GM04503 (cell line): ENCODE measurements at regions not wholly inside any gene's neighbourhood (a gene's known extent, or its start where the extent isn't known, plus 50 kb on each side); places are given as distances from the start of the nearest gene placed in this dataset.
A peak's percentile ranks its signal among the peaks of the same experiment; 100 is the strongest.
"Not testable (repeated sequence)": the region's sequence is repeated elsewhere in the genome, so short reads cannot be mapped to it uniquely, and the experiment has no call there.

Experiments
- DNase-seq: peaks from one replicate; pipeline ENCODE4 v3.0.0-alpha.2; 2012; ENCODE audit warnings: low read depth

DNA sequence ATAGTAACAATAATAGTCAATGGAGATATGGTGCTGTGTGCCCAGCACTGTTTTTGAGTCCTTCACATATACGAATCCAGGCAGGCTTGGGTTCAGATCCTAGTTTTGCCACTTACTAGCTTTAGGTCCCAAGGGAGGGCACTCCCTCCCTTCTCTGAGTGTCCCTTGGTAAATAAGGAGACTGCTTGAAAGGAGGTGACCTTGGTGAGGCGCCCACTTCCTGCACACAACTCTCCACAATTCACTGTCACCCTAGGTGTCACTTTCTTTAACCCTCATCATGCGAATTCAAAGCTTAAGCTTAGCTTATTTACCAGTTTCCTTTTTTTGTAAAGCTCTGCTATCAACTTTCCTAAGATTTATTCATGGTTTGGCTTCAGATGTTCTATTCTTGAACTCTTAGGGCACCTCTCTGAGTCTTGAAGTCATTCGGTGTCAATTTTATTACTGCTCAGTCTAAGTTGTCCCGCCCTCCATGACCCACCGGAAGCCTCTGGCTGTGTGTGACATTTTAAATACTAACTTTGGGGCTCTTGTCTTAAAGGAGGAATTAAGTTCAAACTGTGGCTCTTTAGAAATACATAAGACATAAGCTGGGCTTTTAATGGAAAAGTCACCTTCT, 170.7 kb upstream of the ZNF618 start:
- no peak for DNase-seq

DNA sequence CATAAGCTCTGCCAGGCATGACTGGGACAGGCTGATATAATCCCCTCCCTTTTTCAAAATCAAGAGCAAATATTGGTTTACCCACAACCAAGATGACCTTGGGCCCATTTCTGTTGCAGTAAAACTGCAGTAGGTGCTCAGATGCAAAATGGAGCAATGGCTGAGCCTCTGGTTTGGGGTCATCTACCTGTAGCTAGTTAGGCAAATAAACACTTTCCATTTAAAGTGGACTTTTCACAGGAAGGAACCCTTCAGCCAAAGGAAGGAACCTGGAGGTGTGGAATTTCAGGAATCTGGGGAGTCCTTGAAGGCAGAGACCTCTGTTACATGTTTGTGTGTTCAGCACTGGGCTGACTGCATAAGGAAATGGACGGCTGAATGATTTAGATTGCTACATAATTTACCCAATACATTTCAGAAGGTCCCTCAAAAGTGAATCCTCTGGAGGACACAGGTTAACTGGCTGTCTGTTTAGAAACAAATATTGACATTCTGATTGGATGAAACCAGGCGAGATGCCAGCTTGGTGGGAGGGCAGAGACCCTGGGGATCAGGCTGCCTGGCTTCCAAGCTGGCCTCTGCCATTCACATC, 170.1 kb upstream of the ZNF618 start:
- DNase-seq, result no peak

DNA sequence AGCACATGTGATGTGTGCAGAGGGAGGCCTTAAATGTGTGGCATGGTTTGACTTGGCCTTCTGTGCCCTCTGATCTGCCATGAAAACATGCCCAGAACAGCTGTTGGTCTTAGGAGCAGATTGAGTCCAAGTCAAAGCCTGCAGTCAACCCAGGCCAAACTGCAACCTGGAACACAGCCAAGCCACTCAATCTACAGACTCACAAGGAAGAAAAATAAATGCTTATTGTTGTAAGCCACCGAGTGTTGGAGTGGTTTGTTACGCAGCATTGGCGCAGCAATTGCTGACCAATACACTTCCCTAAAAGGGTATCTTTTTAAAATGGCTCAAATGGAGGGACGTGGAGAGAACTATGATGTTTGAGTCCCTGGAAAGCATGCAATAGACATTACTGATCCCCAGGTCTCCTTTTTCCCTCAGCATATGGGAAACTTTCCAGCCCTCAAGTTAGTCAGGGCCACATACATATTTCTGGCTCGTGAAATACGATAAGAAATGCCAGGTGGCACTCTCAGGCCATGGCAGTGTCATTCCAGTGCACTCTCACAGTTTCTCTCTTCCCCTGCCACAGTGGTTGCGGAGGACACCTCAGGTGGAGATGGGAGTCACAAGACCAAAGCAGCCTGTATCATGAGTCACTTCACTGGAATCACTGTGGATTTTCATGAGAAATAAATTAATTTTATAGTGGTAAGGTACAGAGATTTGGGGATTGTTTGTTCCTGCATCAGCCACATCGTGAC, 168.0 kb upstream of the ZNF618 start:
- no peak for DNase-seq

DNA sequence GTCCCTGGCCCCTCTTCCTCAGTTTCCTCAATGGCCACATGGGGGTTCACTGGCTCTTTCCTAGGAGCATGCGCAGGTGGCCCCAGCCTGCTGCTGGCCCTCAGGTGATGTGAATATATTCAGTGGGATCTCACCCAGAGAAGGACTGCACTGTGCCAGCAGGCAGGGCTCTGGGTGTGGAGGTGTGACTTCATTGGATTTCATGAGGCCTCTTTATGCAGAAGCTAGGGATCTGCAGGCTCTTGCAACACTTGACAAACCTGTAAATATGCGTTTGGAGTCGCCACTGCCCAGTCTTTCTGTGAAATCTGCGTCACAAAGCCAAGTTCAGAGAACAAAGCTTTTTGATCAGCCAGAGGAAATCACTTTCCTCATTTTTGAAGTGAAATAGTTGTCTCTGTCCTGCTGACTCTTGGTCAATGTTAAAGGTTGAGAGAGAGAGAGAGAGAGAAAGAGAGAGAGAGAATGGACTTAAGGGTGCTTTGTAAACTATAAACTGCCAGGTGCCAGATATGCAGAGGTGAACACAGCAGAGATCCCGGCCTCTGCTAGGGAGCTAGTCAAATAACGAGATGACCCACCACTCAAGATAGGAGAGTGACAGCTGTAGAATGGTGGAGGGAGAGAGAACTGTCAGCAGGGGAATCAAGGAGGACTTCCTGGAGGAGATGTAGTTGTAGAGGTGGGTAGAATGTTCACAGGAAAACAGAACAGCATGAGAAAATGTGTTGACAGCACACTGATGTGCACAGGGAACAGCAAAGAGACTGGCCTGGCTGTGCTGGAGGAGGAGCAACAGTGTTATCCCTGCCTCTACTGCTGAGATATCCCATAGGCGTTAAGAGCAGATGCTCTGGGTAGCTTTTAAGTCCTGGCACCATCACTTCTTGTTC, 167.0 kb upstream of the ZNF618 start:
- no peak for DNase-seq

DNA sequence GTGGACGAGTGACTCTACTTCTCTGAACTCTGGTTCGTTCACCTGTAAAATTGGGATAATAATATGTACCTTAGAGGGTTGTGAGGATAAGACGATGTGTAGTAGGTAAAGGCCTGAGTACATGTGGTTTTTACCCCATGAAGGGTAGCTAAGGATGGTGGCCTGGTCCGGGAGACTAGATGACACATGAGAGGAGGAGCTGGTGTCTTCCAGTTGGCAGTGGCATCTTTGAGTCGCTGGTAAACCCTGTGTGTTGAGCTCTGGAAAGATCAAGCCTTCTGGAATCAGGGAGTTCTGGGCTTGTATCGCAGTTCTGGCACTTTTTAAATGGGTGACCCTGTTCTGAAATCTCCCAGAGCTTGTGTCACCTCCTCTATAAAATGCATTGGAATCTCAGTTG, 166.4 kb upstream of the ZNF618 start:
- no peak for DNase-seq

DNA sequence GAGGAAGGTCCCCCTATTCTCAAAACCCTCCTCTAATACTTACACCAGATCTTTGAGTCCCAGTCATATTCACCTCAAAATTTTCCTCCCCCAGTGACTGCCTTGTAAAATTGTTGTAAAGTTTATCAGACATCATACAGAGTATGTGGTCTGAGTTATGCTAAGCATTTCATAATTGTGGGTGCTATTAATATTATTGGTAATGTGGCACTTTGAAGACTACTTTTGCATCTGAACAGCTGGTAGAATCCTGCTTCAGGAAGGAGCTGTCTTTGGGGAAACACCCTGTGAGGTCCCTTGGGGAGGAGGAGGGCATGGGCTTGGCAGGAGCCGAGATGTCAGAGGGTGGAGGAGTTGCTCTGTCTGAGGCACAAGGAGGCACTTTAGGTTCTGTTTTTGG, 164.9 kb upstream of the ZNF618 start:
- no peak for DNase-seq

DNA sequence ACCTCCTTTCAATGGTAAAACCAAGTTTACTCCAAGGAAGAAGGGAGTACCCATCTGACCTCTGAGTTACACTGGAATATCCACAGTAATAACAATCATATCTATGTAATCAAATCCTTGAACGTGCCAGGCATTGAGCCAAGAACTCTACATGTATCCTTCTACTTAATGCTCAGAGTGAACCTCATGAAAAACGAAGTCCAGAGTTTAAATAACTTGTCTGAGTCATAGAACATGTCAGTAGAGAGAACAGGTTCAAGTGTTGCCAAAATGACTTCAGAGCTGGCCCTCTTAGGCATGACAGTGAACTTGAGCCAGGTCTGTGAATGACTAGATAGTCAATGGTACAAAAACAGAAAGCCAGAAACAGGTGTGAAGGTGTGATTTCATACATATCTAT, 164.1 kb upstream of the ZNF618 start:
- DNase-seq, result no peak

DNA sequence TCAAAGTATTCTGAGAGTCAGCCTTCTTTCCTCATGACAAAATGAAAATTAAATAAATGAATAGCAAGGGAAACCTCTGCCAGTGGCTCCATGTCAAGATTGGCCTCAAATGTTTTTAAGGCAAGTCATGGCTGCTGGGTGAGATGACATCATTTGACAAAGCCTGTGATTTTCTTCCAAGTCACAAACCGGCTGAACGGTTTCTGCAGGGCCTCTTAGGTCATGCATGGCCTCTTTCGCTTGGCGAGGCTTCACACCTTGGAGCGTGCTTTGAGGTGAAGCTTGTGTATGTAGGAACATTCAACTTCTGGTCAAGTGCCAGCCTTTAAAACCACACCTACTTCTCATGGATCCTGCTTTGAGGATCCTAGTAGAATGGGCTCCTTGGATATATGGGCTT, 161.0 kb upstream of the ZNF618 start:
- DNase-seq, result peak; percentile 31

DNA sequence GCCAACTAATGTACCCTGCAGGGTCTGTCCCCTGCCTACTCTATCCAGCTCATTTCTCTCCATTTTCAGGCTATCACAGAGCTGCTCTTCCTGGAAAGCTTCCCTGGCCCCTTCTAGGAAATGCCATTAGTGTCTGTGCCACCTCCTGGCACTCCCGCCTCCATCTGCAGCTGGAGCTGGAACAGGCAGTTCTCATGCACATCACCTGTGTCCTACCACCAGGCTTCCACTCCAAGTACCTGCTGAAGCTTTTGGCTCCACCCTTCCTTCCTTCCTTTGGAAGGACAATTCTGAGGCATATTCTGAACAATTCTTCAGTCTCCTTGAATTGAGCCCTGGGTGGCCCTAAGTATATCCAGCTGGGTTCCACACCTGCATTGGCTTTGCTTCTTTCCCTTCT, 156.2 kb upstream of the ZNF618 start:
- no peak for DNase-seq

DNA sequence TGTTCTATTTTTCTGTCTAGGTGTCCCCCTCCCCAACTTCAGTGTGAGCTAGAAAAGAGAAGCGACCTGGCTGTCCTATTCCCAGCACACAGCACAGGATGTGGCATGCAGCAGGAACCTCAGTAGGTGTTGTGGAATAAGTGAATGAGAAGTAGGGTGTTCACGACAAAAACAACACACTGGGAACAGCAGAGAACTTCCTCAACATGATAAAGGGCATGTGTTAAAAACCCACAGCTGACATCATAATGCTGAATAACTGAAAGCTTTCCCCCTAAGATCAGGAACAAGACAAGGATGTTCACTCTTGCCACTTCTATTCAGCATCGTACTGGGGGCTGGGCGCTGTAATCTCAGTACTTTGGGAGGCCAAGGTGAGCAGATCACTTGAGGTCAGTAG, 155.6 kb upstream of the ZNF618 start:
- DNase-seq, result no peak

DNA sequence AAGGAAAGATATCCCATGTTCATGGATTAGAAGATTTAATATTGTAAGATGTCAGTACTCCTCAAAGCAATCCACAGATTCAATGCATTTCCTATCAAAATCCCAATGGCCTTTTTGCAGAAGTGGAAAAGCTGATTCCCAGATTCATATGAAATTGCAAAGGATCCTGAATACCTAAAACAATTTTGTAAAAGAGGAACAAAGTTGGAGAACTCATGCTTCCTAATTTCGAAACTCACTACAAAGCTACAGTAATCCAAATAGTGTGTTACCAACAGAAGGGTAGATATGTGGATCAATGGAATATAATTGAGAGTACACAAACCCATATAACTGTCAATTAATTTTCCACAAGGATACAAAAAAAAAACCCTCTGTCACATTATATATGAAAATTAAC, 154.3 kb upstream of the ZNF618 start:
- no peak for DNase-seq

DNA sequence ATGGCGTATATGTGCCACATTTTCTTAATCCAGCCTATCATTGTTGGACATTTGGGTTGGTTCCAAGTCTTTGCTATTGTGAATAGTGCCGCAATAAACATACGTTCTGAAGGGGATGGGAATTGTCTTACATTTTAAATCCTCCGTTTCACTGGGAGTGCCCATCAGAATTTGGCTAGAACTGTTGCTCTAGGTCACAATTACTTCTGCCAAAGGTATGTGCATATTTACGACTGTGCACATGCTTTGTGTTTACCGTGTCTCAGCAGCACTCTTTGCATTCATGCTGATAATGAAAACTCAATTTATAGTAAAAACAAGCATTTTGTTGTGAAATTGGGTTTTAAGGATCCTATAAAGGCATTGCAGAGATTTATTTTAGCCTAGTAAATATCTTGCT, 151.9 kb upstream of the ZNF618 start:
- no peak for DNase-seq

DNA sequence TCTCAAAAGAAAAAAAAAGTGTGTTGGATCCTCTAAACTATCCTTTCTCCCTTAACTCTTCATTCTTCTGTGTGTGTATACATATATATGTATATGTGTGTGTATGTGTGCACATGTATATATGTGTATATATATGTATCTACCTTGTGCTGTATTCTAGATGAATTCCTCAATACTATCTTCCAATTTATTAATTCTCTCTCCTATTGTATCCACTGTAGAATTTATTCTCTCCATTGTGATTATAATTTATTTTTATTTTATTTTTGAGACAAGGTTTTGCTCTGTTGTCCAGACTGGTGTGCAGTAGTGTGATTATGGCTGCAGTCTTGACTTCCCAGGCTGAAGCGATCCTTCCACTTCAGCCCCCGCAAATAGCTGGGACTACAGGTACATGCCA, 147.1 kb upstream of the ZNF618 start:
- no peak for DNase-seq

DNA sequence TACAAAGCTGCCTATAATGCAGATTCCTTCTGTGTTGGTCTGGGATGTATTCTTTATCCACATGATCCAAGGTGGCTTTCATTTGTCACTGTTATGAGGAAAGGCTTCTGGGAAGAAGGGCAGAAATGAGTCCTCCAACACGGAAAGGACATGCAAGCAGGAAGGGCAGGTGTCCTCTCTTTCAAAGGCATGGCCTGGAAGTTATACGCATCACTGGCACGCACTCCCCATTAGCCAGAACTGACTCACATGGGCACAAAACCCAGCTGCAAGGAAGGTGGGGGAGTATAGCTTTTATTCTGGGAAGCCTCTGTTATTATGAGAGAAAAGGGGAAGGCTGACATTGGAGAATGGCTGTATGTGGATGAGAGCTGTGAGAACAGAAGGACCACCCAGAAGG, 141.3 kb upstream of the ZNF618 start:
- DNase-seq, result no peak

DNA sequence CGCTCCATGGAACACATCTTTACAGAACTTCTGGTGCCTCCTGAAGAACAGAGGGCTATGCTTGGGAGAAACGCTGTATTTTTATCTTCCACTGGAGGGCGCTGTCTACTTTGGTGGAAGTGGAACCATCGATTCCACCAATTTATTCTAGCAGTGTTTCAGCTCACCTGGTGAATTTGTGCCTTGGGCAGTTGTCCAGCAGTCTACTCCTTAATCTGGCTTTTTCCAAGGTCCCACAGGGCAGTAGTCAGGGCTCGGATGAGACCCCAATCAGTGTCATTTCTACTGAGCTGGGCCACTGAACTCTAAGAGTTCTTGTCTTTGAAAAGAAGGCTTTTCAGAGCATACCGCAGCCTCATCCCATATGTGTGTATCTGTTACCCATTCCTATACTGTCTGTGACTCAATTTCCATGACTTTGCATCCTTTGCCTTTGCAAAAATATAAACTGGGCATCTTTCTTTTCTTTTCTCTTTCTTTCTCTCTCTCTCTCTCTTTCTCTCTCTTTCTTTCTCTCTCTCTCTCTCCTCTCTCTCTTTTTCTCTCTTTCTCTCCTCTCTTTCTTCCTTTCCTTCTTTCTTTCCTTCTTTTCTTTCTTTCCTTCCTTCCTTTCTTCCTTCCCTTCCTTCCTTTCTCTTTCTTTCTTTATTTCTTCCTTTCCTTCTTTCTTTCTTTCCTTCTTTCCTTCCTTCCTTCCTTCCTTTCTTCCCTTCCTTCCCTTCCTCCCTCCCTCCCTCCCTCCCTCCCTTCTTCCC, 138.4 kb upstream of the ZNF618 start:
- no peak for DNase-seq

DNA sequence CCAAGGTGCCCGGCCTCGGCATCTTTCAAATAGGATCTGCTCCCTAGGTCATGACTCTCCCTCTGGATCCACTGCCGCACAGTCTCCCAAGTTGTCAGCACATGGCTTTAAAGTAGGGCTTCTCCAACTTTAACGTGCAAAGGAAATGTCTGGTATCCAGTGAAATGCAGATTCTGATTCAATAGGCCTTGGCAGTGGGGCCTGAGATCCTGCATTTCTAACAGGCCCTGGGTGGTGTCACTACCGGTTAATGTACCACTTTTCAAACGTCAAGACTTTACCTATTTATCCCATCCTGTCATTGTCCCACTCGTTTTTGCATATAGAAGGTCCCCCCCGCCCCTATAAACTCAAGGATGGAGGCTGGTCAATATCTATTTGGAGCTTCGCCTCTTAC, 137.6 kb upstream of the ZNF618 start:
- no peak for DNase-seq

DNA sequence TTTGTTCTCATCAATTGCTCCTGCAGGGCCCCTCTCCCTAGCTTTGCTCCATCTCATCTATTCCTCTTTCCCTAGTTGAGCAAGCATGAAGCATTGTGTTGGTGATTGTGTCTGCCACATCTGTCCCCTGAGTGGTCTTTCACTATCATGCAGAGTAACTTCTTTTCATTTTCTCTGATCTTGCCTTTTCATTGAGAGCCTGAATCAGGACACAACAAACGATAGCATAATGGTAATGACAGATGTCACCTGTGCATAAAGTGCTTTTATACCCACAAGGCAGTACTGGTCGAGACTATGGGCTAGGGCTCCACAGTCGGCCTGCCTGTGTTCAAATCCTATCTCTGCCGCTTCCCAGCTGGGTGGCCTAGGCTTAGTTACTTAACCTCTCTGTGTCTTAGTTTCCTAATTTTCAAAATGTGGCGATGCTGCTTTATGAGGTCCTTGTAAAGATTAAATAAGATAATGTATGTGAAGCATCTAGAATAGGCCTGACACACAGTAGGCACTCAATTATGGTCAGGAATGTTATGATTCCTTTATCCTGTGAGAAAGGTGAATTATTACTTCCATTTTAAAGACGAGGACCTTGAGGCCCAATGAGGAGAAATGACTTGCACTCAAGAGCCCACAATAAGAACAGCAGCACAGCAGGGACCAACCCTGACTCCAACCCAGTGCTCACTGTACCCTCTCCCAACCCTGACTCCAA, 137.1 kb upstream of the ZNF618 start:
- DNase-seq, result no peak

DNA sequence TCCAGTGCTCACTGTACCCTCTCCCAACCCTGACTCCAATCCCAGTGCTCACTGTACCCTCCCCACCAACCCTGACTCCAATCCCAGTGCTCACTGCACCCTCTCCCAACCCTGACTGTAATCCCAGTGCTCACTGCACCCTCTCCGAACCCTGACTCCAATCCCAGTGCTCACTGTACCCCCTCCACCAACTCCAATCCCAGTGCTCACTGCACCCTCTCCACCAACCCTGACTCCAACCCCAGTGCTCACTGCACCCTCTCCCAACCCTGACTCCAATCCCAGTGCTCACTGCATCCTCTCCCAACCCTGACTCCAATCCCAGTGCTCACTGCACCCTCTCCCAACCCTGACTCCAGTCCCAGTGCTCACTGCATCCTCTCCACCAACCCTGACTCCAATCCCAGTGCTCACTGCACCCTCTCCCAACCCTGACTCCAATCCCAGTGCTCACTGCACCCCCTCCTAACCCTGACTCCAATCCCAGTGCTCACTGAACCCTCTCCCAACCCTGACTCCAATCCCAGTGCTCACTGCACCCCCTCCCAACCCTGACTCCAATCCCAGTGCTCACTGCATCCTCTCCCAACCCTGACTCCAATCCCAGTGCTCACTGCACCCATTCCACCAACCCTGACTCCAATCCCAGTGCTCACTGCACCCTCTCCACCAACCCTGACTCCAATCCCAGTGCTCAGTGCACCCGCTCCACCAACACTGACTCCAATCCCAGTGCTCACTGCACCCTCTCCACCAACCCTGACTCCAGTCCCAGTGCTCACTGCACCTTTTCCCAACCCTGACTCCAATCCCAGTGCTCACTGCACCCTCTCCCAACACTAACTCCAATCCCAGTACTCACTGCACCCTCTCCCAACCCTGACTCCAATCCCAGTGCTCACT, 136.3 kb upstream of the ZNF618 start:
- DNase-seq, result not testable (repeated sequence)

DNA sequence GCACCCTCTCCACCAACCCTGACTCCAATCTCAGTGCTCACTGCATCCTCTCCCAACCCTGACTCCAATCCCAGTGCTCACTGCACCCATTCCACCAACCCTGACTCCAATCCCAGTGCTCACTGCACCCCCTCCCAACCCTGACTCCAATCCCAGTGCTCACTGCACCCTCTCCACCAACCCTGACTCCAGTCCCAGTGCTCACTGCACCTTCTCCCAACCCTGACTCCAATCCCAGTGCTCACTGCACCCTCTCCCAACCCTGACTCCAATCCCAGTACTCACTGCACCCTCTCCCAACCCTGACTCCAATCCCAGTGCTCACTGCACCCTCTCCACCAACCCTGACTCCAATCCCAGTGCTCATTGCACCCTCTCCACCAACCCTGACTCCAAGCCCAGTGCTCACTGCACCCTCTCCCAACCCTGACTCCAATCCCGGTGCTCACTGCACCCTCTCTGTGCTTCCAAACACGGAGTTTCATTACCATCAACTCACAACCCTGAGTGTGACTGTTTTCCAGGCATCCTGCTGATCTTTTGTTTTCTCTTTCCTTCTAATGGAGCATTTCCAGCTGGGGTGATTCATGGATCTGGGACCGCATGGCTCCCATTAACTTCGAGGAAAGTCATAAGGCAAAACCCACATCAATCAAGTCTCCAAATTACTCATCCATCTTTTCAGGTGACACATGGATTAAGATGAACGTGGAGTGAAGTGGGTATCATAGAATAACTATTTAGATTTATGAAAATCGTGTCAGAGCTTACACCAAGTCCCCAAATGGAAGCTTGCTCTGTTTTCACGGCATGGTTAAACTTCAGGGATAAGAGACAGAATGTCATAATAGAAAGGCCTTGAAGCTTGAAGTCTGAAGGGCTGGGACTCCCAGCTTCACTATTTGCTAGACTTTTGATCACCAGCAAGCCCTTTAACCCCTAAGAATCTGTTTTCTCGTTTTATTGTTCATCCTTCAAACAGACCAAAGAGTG, 135.3 kb upstream of the ZNF618 start:
- DNase-seq, result peak; percentile 42
